Neural cell (in vitro differentiated cells): ENCODE measurements at regions not wholly inside any gene's neighbourhood (a gene's known extent, or its start where the extent isn't known, plus 50 kb on each side); places are given as distances from the start of the nearest gene placed in this dataset.

Experiments
- H2AFZ ChIP-seq: fragments of 200-600, 300-800 bp; sonication (generic), shearing (Covaris generic); 2 replicates; pipeline ENCODE4 v1.6.0; 2014; ENCODE audit warnings: low read depth, mild to moderate bottlenecking, antibody characterized with exemption, low read length, moderate library complexity
- H3F3A ChIP-seq: fragments of 200-600 bp; shearing (Covaris generic); 2 replicates; pipeline ENCODE4 v1.6.1; 2016; ENCODE audit warnings: mild to moderate bottlenecking, moderate library complexity, mixed read lengths, antibody characterized with exemption, low read length; ENCODE audit not compliant: insufficient read depth, poor library complexity, severe bottlenecking
- H3K27ac ChIP-seq: fragments of 200-600, 300-800 bp; sonication (generic), shearing (Covaris generic); 2 replicates; pipeline ENCODE4 v1.5.1; 2014; ENCODE audit warnings: mild to moderate bottlenecking, low read length, moderate library complexity
- H3K27me3 ChIP-seq: fragments of 300-800, 200-600 bp; sonication (generic), shearing (Covaris generic); 2 replicates; pipeline ENCODE4 v1.6.0; 2014; ENCODE audit warnings: mild to moderate bottlenecking, low read depth, low read length, moderate library complexity; ENCODE audit not compliant: insufficient read depth
- H3K36me3 ChIP-seq: fragments of 300-800, 200-600 bp; sonication (generic), shearing (Covaris generic); 2 replicates; pipeline ENCODE4 v1.5.1; 2014; ENCODE audit warnings: mild to moderate bottlenecking, antibody characterized with exemption, low read length, moderate library complexity; ENCODE audit not compliant: insufficient read depth
- H3K4me2 ChIP-seq: fragments of 300-800, 200-600 bp; sonication (generic), shearing (Covaris generic); 2 replicates; pipeline ENCODE4 v1.6.0; 2014; ENCODE audit warnings: mild to moderate bottlenecking, low read length
- H3K4me3 ChIP-seq: fragments of 300-800, 200-600 bp; sonication (generic), shearing (Covaris generic); 2 replicates; pipeline ENCODE4 v1.5.1; 2014; ENCODE audit warnings: mild to moderate bottlenecking, low read length, moderate library complexity
- H3K79me2 ChIP-seq: fragments of 200-600 bp; shearing (Covaris generic); replicated peaks from 2 replicates; pipeline ENCODE4 v1.6.0; 2014; ENCODE audit warnings: mild to moderate bottlenecking, low read length, moderate library complexity; ENCODE audit not compliant: insufficient read depth
- H3K9ac ChIP-seq: fragments of 300-800, 200-600 bp; sonication (generic), shearing (Covaris generic); 2 replicates; pipeline ENCODE4 v1.6.1; 2016; ENCODE audit warnings: mild to moderate bottlenecking, low read length, mixed read lengths
- H3K9me2 ChIP-seq: fragments of 200-600 bp; shearing (Covaris generic); 2 replicates; pipeline ENCODE4 v1.6.1; 2016; ENCODE audit warnings: mild to moderate bottlenecking, low read length, mixed read lengths; ENCODE audit not compliant: insufficient read depth
- H3K9me3 ChIP-seq: fragments of 200-600, 300-800 bp; sonication (generic), shearing (Covaris generic); 2 replicates; pipeline ENCODE4 v1.6.1; 2016; ENCODE audit warnings: mild to moderate bottlenecking, mixed run types, low read length, moderate library complexity, mixed read lengths
- H4K20me1 ChIP-seq: fragments of 200-600 bp; shearing (Covaris generic); 2 replicates; pipeline ENCODE4 v1.6.1; 2016; ENCODE audit warnings: mild to moderate bottlenecking, mixed run types; ENCODE audit not compliant: insufficient read depth
- CTCF ChIP-seq: fragments of 450-650 bp; IDR thresholded peaks from 2 replicates; pipeline ENCODE4 v1.5.1; 2014; ENCODE audit warnings: antibody characterized with exemption, mild to moderate bottlenecking, moderate library complexity; ENCODE audit not compliant: poor library complexity, severe bottlenecking
- EP300 ChIP-seq: fragments of 450-650 bp; conservative IDR thresholded peaks from 2 replicates; pipeline ENCODE4 v1.6.1; 2014; ENCODE audit warnings: antibody characterized with exemption, mild to moderate bottlenecking, moderate library complexity; ENCODE audit not compliant: poor library complexity, severe bottlenecking
- EZH2 ChIP-seq: fragments of 200-600, 300-800 bp; shearing (Covaris generic), sonication (generic); IDR thresholded peaks from 2 replicates; pipeline ENCODE4 v1.6.1; 2014; ENCODE audit warnings: antibody characterized with exemption, low read length, borderline replicate concordance, mild to moderate bottlenecking; ENCODE audit not compliant: insufficient read depth, poor library complexity, severe bottlenecking
- MXI1 ChIP-seq: fragments of 450-650 bp; conservative IDR thresholded peaks from 2 replicates; pipeline ENCODE4 v1.6.1; 2014; ENCODE audit warnings: antibody characterized with exemption, mild to moderate bottlenecking; ENCODE audit not compliant: poor library complexity, severe bottlenecking
- POLR2AphosphoS5 ChIP-seq: IDR thresholded peaks from 2 replicates; pipeline ENCODE4 v1.6.1; 2012
- RAD21 ChIP-seq: fragments of 450-650 bp; conservative IDR thresholded peaks from 2 replicates; pipeline ENCODE4 v1.6.1; 2014; ENCODE audit warnings: antibody characterized with exemption, mild to moderate bottlenecking, moderate library complexity
- REST ChIP-seq: IDR thresholded peaks from 2 replicates; pipeline ENCODE4 v1.6.1; 2012; ENCODE audit warnings: borderline replicate concordance
- SMC3 ChIP-seq: fragments of 450-650 bp; conservative IDR thresholded peaks from 2 replicates; pipeline ENCODE4 v1.6.1; 2014; ENCODE audit warnings: antibody characterized with exemption, mild to moderate bottlenecking, moderate library complexity; ENCODE audit not compliant: poor library complexity
- TAF1 ChIP-seq: IDR thresholded peaks from 2 replicates; pipeline ENCODE4 v1.6.1; 2012; ENCODE audit warnings: low read depth

GRCh38 chr4:83846193-83846830 lies 310.4 kb downstream of the GPAT3 start:
- no peak overlapping the region for H2AFZ ChIP-seq
- TF ChIP-seq RAD21 (no peak), CTCF (no peak), TAF1 (no peak), REST (no peak), EZH2 (no peak), SMC3 (no peak), POLR2AphosphoS5 (no peak), MXI1 (no peak), EP300 (no peak)

GRCh38 chr4:83839615-83840014 lies 303.7 kb downstream of the GPAT3 start:
- H2AFZ ChIP-seq = no peak overlapping the region
- H3K36me3 ChIP-seq = no peaks in the 10 kb centered on the region
- H3K9ac ChIP-seq = no peak overlapping the region
- TF ChIP-seq REST (no peak), EZH2 (no peak)
- no peaks in the 10 kb centered on the region for H3F3A ChIP-seq
- no peaks in the 10 kb centered on the region for H3K79me2 ChIP-seq
- H3K4me3 ChIP-seq = no peak overlapping the region
- no peak overlapping the region for H3K27ac ChIP-seq
- no peak overlapping the region for H3K4me2 ChIP-seq
- no peaks in the 10 kb centered on the region for H3K27me3 ChIP-seq
- H4K20me1 ChIP-seq = no peaks in the 10 kb centered on the region
- no peaks in the 10 kb centered on the region for H3K9me2 ChIP-seq
- H3K9me3 ChIP-seq = no peaks in the 10 kb centered on the region

More at GRCh38 chr4:83846193-83846830, 310.4 kb downstream of the GPAT3 start:
- H3K9ac ChIP-seq = no peak overlapping the region
- H3K9me2 ChIP-seq = no peaks in the 10 kb centered on the region
- H4K20me1 ChIP-seq = no peaks in the 10 kb centered on the region
- H3K4me2 ChIP-seq = no peak overlapping the region
- no peaks in the 10 kb centered on the region for H3K9me3 ChIP-seq
- no peaks in the 10 kb centered on the region for H3K36me3 ChIP-seq
- H3K79me2 ChIP-seq = no peaks in the 10 kb centered on the region
- H3K27me3 ChIP-seq = no peaks in the 10 kb centered on the region
- H3K4me3 ChIP-seq = no peak overlapping the region
- H3F3A ChIP-seq = no peaks in the 10 kb centered on the region
- H3K27ac ChIP-seq = no peak overlapping the region
